AG09309 (cell line): ENCODE measurements at regions not wholly inside any gene's neighbourhood (a gene's known extent, or its start where the extent isn't known, plus 50 kb on each side); places are given as distances from the start of the nearest gene placed in this dataset.
"Not testable (repeated sequence)": the region's sequence is repeated elsewhere in the genome, so short reads cannot be mapped to it uniquely, and the experiment has no call there.

Source experiments
- DNase-seq: peaks from one replicate; pipeline ENCODE4 v3.0.0-alpha.2; 2010; ENCODE audit warnings: low read depth
- H3K4me3 ChIP-seq: 2 replicates; pipeline ENCODE4 v1.5.1; 2011; ENCODE audit warnings: mild to moderate bottlenecking, low read depth, low read length, moderate library complexity; ENCODE audit not compliant: control insufficient read depth
- TF ChIP-seq, protein P1 (sequence below): IDR thresholded peaks from 2 replicates; pipeline ENCODE4 v1.5.1; 2011; ENCODE audit warnings: mild to moderate bottlenecking, low read depth, low read length, inconsistent platforms; ENCODE audit not compliant: insufficient read depth, control insufficient read depth; ENCODE audit errors: missing control alignments

DNA sequence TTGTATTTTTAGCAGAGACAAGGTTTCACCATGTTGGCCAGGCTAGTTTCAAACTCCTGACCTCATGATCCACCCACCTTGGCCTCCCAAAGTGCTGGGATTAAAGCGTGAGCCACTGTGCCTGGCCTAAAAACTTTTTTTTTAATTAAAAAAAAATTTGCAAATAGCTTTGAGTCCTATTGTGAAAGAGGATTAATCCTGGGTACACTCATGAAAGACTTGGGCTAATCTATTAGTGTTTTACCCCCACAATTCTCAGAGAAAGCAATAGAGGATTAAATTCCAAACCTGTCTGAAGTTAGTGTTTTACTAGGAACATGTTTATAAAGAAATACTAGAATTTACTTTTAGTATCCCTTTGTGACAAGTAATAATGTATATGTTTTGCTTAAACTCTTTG is 76.9 kb upstream of the ITGB1 start:
- no peak for DNase-seq
- H3K4me3 ChIP-seq: no peak overlapping the region
- TF ChIP-seq, protein P1, sequence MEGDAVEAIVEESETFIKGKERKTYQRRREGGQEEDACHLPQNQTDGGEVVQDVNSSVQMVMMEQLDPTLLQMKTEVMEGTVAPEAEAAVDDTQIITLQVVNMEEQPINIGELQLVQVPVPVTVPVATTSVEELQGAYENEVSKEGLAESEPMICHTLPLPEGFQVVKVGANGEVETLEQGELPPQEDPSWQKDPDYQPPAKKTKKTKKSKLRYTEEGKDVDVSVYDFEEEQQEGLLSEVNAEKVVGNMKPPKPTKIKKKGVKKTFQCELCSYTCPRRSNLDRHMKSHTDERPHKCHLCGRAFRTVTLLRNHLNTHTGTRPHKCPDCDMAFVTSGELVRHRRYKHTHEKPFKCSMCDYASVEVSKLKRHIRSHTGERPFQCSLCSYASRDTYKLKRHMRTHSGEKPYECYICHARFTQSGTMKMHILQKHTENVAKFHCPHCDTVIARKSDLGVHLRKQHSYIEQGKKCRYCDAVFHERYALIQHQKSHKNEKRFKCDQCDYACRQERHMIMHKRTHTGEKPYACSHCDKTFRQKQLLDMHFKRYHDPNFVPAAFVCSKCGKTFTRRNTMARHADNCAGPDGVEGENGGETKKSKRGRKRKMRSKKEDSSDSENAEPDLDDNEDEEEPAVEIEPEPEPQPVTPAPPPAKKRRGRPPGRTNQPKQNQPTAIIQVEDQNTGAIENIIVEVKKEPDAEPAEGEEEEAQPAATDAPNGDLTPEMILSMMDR: no peak

DNA sequence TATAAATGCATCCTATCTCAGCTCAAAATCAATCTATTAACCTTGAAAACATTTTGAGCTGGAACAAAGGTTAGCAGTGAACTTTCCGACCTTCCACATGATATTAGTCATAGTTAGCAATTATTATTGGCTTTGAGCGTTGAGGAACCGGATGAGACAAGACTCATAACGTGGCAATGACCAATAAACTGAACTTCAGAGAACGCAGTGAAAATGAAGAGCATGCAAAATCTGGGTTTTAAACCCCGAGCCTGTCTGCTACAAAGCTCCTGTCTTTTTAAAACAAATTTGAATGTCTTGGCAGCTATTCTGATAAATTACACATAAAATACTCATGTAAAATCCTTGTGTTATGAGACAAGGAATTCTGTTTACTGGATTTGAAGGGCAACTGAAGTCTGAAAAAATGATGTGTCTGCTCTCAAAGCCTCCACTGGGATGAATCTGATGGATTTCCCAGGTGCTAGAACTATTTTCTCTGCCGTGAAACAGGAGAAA is 74.7 kb upstream of the ITGB1 start:
- no peak overlapping the region for H3K4me3 ChIP-seq
- TF ChIP-seq, protein P1: no peak
- DNase-seq: peak; percentile 59

DNA sequence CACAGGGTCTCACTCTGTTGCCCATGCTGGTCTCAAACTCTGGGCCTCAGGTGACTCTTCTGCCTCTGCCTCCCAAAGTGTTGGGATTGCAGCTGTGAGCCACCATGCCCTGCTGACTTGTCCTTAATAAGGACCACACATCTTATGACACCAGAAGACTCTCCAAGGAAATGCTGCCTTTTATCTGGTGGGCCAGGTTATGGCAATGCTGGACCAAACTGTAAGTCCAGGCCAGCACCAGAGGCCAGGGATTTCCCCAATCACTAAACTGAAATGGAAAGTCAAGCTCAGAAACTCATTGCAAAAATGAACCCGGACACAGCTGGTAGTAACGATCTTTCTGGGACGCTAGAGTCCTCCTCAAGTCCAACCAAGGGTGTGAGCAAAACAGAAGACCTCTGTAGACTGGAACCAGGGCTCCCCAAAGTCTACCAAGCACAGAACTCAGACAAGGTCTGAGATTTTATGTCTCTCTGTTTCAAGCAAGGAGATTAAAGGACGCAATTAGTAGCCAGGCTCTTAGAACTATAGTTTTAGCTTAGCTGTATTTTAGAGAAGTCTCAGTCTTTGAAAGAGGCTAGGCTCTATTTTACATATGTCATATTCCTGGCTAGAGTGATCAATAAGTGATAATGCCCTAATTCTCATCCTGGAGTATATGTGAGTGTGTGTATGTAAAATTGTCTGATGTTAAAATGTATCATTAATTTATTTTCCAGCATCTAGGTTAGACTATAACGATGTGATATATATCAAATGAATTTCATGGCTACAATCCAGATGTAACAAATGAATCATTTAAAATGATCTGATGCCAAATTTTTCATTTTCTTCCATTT is 74.0 kb upstream of the ITGB1 start:
- TF ChIP-seq, protein P1: no peak
- DNase-seq: no peak
- H3K4me3 ChIP-seq: no peak overlapping the region

DNA sequence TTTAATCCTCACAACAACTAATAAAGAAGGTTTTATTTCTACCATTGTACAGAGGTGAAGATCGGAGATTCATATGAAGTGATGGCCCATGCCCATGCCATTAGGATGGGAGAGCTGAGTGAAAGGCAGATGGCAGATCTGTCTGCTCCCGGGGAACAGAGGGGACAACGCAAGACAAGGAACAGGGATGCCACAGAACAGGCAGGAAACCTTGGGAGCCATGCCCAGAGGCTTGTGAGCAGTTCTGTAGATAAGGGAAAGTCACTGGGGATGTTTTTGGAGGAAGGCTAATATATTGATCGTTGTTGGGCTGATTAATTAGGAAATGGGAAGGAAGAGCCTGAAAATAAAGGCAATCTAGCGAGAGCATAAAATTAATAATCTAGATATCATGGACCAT is 73.1 kb upstream of the ITGB1 start:
- no peak overlapping the region for H3K4me3 ChIP-seq
- TF ChIP-seq, protein P1: no peak
- DNase-seq: no peak

DNA sequence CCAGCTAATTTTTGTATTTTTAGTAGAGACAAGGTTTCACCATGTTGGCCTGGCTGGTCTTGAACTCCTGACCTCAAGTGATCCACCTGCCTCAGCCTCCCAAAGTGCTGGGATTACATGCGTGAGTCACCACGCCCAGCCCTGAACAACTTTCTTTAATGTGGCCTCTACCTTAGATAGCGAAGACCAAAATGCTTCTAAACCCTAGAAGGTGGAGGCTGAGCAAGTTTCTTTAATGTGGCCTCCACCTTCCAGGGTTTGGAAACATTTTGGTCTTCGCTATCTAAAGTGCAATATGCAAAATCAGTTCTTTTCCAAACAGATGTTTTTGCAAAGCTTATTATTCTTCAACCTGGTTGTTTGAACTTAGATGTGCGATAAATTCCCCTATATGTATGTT is 70.5 kb upstream of the ITGB1 start:
- H3K4me3 ChIP-seq, DNase-seq: not testable (repeated sequence)

DNA sequence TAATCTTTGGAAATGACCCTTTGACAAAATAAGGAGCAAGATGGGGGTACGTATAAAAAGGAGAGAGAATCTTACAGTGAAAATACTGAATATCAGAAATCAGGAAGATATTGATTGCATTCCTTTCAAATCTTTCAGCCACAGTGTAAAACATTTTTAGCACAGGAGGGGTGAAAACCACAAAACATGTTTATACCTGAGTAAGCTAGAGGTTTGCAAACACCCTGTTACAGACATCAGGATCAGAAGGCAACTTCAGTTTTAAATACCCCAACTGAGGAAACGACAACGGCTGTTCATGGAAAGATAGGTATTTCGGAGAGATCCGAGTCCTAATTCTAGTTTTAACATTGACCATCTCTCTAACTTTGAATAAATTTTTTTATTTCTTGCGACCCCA is 69.1 kb upstream of the ITGB1 start:
- no peak overlapping the region for H3K4me3 ChIP-seq
- no peak for DNase-seq
- TF ChIP-seq, protein P1: no peak

DNA sequence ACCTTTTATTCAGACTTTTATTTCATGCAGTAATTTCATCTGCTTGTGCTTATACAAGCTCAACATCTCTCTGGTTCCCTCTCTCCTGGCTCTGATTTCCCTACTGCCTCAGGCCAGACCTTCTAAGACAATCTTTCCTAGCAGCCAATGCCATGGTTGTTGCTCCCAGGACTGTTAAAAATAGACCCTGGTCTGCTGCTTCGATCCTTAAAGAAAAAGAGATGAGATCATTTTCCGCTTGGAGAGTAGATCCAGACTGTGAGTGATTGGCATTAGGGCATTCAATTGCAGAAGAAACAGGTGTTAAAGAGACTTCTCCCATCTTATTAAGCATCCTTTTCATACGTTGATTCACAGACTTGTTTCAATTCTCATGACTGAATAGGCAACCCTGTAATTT is 68.4 kb upstream of the ITGB1 start:
- H3K4me3 ChIP-seq: no peak overlapping the region
- no peak for DNase-seq
- TF ChIP-seq, protein P1: no peak
